Type B pancreatic cell (in vitro differentiated cells): ENCODE measurements at regions not wholly inside any gene's neighbourhood (a gene's known extent, or its start where the extent isn't known, plus 50 kb on each side); places are given as distances from the start of the nearest gene placed in this dataset.

Source experiments
- DNase-seq: peaks from one replicate; pipeline ENCODE4 v3.0.0; 2021; ENCODE audit warnings: mixed read lengths; ENCODE audit not compliant: unreplicated experiment; ENCODE audit errors: extremely low spot score
- H3K27ac Mint-ChIP-seq: 2 replicates; pipeline ENCODE4 v1.8.0; 2021; ENCODE audit warnings: mild to moderate bottlenecking, mixed read lengths
- H3K27me3 Mint-ChIP-seq: 2 replicates; pipeline ENCODE4 v1.8.0; 2021; ENCODE audit warnings: mixed read lengths
- H3K36me3 Mint-ChIP-seq: 2 replicates; pipeline ENCODE4 v1.8.0; 2021; ENCODE audit warnings: mixed read lengths
- H3K4me1 Mint-ChIP-seq: one replicate; pipeline ENCODE4 v1.8.0; 2021; ENCODE audit warnings: mixed read lengths; ENCODE audit not compliant: unreplicated experiment
- H3K4me3 Mint-ChIP-seq: 2 replicates; pipeline ENCODE4 v1.8.0; 2021; ENCODE audit warnings: mild to moderate bottlenecking, mixed read lengths
- H3K9me3 Mint-ChIP-seq: 2 replicates; pipeline ENCODE4 v1.8.0; 2021; ENCODE audit warnings: mixed read lengths
- CTCF ChIP-seq: fragments of 200-600 bp; sonication (generic); conservative IDR thresholded peaks from 2 replicates; pipeline ENCODE4 v1.5.0; 2021; ENCODE audit warnings: antibody characterized with exemption, mild to moderate bottlenecking

GRCh38 chr7:113402482-113402881 is 284.1 kb upstream of the SMIM30 start:
- H3K27me3 Mint-ChIP-seq: no peaks in the 10 kb centered on the region
- H3K4me3 Mint-ChIP-seq: no peak overlapping the region
- H3K36me3 Mint-ChIP-seq: no peaks in the 10 kb centered on the region
- no peaks in the 10 kb centered on the region for H3K9me3 Mint-ChIP-seq
- DNase-seq: no peak
- no peak for TF ChIP-seq CTCF
- no peak overlapping the region for H3K27ac Mint-ChIP-seq
- H3K4me1 Mint-ChIP-seq: no peaks in the 10 kb centered on the region

DNA sequence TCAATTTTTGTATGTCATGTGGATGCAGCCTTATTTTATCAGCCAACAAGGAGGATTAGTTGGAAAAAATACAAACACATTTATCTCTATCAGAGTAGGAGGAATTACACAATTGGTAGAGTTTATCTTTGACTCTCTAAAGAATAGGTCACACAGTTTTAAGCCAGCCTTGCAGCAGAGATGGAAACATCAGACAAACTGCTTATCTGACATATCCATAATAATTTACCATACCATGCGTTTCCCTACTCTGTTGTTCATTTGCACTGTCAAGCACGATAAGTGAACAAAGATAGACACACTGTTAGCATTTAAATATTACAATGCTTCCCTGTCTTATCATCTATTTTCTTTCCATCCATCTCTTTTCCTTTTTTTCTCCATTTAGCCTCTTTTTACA is 283.7 kb upstream of the SMIM30 start:
- DNase-seq: no peak
- H3K27me3 Mint-ChIP-seq: no peaks in the 10 kb centered on the region
- no peaks in the 10 kb centered on the region for H3K4me1 Mint-ChIP-seq
- H3K4me3 Mint-ChIP-seq: no peak overlapping the region
- H3K9me3 Mint-ChIP-seq: no peaks in the 10 kb centered on the region
- H3K27ac Mint-ChIP-seq: no peak overlapping the region
- no peaks in the 10 kb centered on the region for H3K36me3 Mint-ChIP-seq
- no peak for TF ChIP-seq CTCF

- H3K27ac Mint-ChIP-seq: no peak overlapping the region
- H3K36me3 Mint-ChIP-seq: no peaks in the 10 kb centered on the region
- no peak overlapping the region for H3K4me3 Mint-ChIP-seq
- no peaks in the 10 kb centered on the region for H3K4me1 Mint-ChIP-seq
- H3K9me3 Mint-ChIP-seq: no peaks in the 10 kb centered on the region
- no peak for DNase-seq
- H3K27me3 Mint-ChIP-seq: no peaks in the 10 kb centered on the region
- no peak for TF ChIP-seq CTCF
Observed at GRCh38 chr7:113394856-113395255, 276.5 kb upstream of the SMIM30 start.

DNA sequence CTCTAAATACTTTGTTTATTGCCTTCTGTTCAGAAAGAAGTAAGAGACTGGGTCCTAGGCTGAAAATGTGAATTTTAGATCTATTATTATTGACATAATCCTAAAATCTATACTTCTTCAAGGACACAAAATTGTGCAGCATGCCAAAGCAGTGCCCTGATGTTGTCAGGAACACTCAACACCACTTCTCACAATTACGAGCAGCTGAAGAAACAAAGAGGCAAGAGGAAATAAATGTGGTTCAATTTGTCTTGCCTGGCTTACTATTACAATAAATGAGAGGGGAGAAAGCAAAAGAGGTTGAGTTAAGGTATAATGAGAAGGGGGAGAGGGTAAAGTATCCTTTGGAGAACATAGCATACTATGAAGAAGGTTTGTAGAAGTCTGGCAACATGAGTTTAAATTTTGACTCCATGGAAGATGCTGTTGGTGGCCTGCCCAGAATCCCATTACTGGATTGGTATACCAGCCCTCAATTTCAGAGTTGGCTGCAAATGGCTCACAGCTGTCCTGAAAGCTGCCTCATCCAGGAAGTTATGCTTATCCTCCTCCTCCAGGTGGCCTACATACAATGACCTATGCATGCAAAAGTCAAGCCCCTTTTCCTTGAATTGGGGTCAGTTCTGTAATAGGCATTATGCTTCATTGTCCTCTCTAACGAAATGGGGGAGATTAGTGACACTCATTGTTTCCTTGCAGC is 274.6 kb upstream of the SMIM30 start:
- no peak overlapping the region for H3K27ac Mint-ChIP-seq
- no peak for DNase-seq
- no peaks in the 10 kb centered on the region for H3K27me3 Mint-ChIP-seq
- H3K9me3 Mint-ChIP-seq: peaks cover 12% of the 10 kb centered on the region
- H3K4me1 Mint-ChIP-seq: no peaks in the 10 kb centered on the region
- no peak overlapping the region for H3K4me3 Mint-ChIP-seq
- H3K36me3 Mint-ChIP-seq: no peaks in the 10 kb centered on the region
- no peak for TF ChIP-seq CTCF

- Mint-ChIP-seq H3K9me3 (peaks cover 12% of the 10 kb centered on the region), H3K4me1 (no peaks in the 10 kb centered on the region), H3K36me3 (no peaks in the 10 kb centered on the region), H3K4me3 (no peak overlapping the region), H3K27ac (no peak overlapping the region), H3K27me3 (no peaks in the 10 kb centered on the region)
- no peak for DNase-seq
- no peak for TF ChIP-seq CTCF
Observed at GRCh38 chr7:113392421-113392820, 274.1 kb upstream of the SMIM30 start.
